Stomach smooth muscle (tissue), 2 donors: ENCODE measurements at regions not wholly inside any gene's neighbourhood (a gene's known extent, or its start where the extent isn't known, plus 50 kb on each side); places are given as distances from the start of the nearest gene placed in this dataset.

Experiments
- H3K27ac ChIP-seq: one replicate; pipeline ENCODE4 v1.7.0; 2013; ENCODE audit warnings: mild to moderate bottlenecking, low read length, inconsistent platforms
- H3K27me3 ChIP-seq, 2 donors: one replicate each; pipeline ENCODE4 v1.7.0; 2013; ENCODE audit warnings: low read length in 2 of 2; ENCODE audit not compliant: insufficient read depth in 2 of 2, control insufficient read depth in 1 of 2
- H3K36me3 ChIP-seq, 2 donors: one replicate each; pipeline ENCODE4 v1.7.0; 2013; ENCODE audit warnings: low read length in 2 of 2; ENCODE audit not compliant: control insufficient read depth in 2 of 2, insufficient read depth in 2 of 2
- H3K4me1 ChIP-seq: one replicate; pipeline ENCODE4 v1.7.0; 2013; ENCODE audit warnings: low read length; ENCODE audit not compliant: control insufficient read depth, insufficient read depth
- H3K4me3 ChIP-seq, 2 donors: one replicate each; pipeline ENCODE4 v1.7.0; 2013; ENCODE audit warnings: low read length in 2 of 2
- H3K9ac ChIP-seq, 2 donors: one replicate each; pipeline ENCODE4 v1.7.0; 2013; ENCODE audit warnings: low read length in 2 of 2, mild to moderate bottlenecking in 1 of 2
- H3K9me3 ChIP-seq, 2 donors: one replicate each; pipeline ENCODE4 v1.7.0; 2013; ENCODE audit warnings: low read length in 2 of 2; ENCODE audit not compliant: control insufficient read depth in 2 of 2
- donor health status: healthy.
- donor health status: Pancreatic carcinoma.

DNA sequence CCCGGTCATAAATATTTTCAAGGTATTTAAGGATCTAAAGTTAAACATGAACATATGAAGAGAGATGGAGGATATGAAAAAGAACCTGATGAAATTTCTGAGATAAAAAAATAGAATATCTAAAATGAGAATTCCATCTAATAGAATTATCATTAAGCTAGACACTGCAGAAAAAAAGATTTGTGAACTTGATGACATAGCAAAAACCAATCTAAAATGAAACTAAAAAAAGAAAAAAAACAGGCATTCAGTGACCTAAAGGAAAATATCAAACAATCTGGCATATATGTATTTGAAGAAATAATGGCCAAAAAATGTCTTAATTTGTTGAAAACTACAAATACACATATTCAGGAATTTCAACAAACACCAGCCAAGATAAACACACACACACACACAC is 81.6 kb upstream of the ZC3H12C start:
- H3K4me1 ChIP-seq = no peaks in the 10 kb centered on the region
- no peak overlapping the region for H3K9ac ChIP-seq
- no peak overlapping the region for H3K27ac ChIP-seq
- no peaks in the 10 kb centered on the region for H3K27me3 ChIP-seq
- H3K4me3 ChIP-seq = no peak overlapping the region
- H3K9me3 ChIP-seq = peaks cover 0 to 5% of the 10 kb centered on the region in 2 donors
- H3K36me3 ChIP-seq = no peaks in the 10 kb centered on the region

DNA sequence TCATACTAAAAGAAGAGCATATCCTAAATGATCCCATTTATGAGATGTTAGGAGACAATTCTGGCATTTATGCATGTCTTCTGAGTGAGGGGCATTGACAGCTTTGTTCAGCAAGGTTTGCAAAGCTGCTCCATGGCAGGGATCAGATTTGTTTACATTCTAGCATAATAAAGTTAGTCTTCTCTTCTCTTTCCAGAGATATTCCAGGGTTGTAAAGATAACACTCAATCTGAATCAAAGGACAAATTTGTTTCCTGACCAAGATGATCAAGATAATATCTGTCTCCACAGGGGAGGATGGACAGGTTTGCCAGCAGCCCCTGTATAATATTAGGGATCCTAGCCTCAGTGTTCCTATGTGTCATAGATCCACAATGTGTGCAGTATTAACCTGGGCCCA is 77.5 kb upstream of the ZC3H12C start:
- peaks cover 0 to 3% of the 10 kb centered on the region in 2 donors for H3K9me3 ChIP-seq
- no peak overlapping the region for H3K9ac ChIP-seq
- H3K4me3 ChIP-seq = no peak overlapping the region
- no peaks in the 10 kb centered on the region for H3K27me3 ChIP-seq
- no peaks in the 10 kb centered on the region for H3K36me3 ChIP-seq
- no peak overlapping the region for H3K27ac ChIP-seq
- H3K4me1 ChIP-seq = no peaks in the 10 kb centered on the region

DNA sequence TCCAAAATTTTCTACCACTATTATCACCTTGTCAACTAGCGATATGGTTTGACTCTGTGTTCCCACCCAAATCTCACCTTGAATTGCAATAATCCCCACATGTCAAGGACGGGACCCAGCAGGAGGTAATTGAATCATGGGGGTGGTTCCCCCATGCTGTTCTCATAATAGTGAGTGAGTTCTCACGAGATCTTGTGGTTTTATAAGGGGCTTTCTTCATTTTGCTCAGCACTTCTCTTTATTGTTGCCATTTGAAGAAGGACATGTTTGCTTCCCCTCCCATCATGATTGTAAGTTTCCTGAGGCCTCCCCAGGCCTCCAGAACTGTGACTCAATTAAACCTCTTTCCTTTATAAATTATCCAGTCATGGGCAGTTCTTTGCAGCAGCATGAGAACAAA is 73.5 kb upstream of the ZC3H12C start:
- no peaks in the 10 kb centered on the region for H3K27me3 ChIP-seq
- H3K9ac ChIP-seq = no peak overlapping the region
- H3K9me3 ChIP-seq = no peaks in the 10 kb centered on the region
- no peak overlapping the region for H3K27ac ChIP-seq
- no peaks in the 10 kb centered on the region for H3K4me1 ChIP-seq
- no peak overlapping the region for H3K4me3 ChIP-seq
- H3K36me3 ChIP-seq = no peaks in the 10 kb centered on the region

DNA sequence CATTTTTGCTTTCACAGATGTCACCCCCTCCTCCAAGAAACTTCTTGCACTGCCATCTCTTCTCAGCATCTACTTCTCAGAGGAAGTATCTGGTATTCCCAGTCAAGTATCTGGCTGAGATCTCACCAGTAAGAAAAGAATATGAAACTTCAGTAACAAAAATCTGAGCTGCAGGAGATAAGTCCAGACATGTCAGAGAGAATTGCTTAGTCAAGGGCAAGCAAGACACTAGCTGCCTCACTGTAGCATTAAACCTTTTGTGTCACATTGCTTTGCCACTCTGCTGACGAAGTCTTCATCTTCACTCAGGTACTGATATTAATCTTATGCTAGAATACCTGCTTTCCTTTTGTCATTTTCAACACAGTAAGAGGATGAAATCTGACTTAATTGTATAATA is 70.6 kb upstream of the ZC3H12C start:
- H3K9me3 ChIP-seq = no peaks in the 10 kb centered on the region
- H3K27me3 ChIP-seq = no peaks in the 10 kb centered on the region
- no peak overlapping the region for H3K27ac ChIP-seq
- no peaks in the 10 kb centered on the region for H3K4me1 ChIP-seq
- no peaks in the 10 kb centered on the region for H3K36me3 ChIP-seq
- no peak overlapping the region for H3K4me3 ChIP-seq
- no peak overlapping the region for H3K9ac ChIP-seq

DNA sequence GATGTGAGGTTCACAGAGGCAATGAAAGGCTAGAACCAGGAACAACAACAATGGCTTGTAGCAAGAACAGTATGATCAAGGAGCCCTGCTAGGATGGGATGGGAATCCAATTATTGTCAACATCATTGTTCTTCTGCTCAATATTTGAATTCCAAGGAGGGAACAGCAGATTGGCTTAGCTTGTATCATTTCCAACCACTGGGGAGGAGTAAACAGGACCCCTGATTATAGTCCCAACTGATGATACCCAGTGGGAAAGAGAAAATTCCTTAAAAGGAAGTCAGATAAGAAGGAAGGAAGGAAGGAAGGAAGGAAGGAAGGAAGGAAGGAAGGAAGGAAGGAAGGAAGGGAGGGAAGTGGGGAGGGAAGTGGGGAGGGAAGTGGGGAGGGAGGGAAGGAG is 69.5 kb upstream of the ZC3H12C start:
- Histone ChIP-seq H3K27me3 (no peaks in the 10 kb centered on the region), H3K4me3 (no peak overlapping the region), H3K4me1 (no peaks in the 10 kb centered on the region), H3K27ac (no peak overlapping the region), H3K36me3 (no peaks in the 10 kb centered on the region), H3K9me3 (no peaks in the 10 kb centered on the region), H3K9ac (no peak overlapping the region)

DNA sequence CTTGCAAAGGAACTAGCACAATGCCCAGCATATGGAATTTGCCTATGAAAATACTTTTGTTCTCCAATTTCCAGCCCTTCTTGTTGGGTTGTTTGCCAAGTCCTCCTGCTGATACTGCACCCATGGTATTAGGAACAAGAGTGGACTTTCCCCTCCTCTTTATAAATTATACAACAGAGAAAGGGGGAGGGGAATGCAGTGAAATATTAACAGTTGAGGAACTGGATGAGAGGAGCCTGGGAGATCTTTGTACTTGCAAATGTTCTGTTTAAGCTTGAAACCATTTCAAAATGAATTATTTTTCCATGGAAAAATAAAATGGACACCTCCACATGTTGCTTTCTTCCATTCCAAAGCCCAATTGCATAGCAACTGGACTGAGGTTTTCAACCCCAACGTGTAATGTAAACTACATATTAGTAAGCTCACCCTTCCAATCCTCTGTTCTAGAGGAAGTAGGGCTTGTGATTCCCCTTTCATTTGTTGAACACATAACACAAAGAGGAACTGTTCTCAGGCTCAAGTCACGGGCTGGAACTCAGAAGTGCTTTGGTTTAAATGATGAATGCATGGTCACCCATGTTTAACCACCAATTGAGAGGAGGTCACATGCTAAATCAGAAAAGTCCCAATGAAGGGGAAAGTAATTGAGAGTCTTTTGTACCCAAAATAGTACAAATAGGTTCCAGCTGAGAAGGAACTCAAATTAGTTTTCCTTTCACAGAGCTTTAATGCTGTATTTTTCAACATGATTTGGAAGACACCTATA is 66.2 kb upstream of the ZC3H12C start:
- Histone ChIP-seq H3K9me3 (no peaks in the 10 kb centered on the region), H3K4me3 (no peak overlapping the region), H3K9ac (no peak overlapping the region), H3K27ac (no peak overlapping the region), H3K36me3 (no peaks in the 10 kb centered on the region), H3K4me1 (no peaks in the 10 kb centered on the region), H3K27me3 (no peaks in the 10 kb centered on the region)

DNA sequence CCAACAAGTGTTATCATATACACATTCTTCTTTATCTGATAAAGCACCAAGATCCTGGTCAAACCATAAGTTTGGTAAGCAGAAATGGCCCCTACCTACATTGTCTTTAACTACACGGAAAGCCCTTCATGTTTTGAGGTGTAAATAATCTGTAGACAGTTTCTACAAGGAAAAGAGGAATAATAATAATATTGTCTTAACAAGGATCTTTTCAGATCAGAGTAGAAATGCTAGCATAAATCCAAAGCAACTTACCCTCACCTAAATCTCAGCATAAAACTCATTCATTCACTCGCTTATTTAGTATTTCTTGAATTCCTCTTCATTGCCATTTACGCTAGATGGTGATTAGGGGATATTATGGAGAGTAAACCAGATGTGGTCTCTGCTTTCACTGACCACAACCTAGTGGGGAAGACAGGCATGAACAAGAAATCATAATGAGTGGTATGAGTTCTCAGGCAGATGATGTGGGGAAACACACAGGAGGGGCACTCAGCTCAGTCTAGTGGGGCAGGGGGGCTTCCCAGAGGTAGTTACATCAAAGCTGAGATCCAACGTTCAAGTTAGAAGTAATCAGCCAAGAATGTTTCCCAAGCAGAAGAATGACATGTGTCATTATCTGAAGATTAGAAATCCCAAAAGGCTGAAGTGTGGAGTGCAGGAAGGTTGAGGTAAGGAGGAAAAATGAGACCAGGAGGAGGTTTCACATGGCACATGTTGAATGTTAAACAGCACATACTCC is 65.4 kb upstream of the ZC3H12C start:
- no peak overlapping the region for H3K27ac ChIP-seq
- H3K9ac ChIP-seq = no peak overlapping the region
- no peaks in the 10 kb centered on the region for H3K9me3 ChIP-seq
- H3K36me3 ChIP-seq = no peaks in the 10 kb centered on the region
- no peaks in the 10 kb centered on the region for H3K27me3 ChIP-seq
- no peak overlapping the region for H3K4me3 ChIP-seq
- no peaks in the 10 kb centered on the region for H3K4me1 ChIP-seq

DNA sequence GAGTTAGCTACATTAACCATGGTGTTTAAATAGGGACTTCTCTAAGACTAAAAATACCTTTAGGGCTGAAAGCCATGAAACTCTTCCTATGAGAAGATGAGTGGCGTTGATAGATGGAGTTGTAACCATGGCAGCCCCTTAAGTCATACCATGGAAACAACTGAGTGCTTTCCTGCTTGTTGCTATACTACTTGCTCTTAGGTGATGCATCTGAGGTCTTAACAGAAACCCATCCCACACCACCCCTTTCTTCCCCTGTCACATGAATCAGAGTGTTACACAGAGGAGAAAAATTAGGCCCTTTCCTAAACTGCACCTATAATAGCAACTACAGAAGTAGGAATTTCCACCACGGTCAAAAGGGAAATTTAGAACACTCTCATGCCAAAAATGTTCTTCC is 64.3 kb upstream of the ZC3H12C start:
- Histone ChIP-seq H3K36me3 (no peaks in the 10 kb centered on the region), H3K4me3 (no peak overlapping the region), H3K9ac (no peak overlapping the region), H3K27me3 (no peaks in the 10 kb centered on the region), H3K9me3 (no peaks in the 10 kb centered on the region), H3K4me1 (no peaks in the 10 kb centered on the region), H3K27ac (no peak overlapping the region)

DNA sequence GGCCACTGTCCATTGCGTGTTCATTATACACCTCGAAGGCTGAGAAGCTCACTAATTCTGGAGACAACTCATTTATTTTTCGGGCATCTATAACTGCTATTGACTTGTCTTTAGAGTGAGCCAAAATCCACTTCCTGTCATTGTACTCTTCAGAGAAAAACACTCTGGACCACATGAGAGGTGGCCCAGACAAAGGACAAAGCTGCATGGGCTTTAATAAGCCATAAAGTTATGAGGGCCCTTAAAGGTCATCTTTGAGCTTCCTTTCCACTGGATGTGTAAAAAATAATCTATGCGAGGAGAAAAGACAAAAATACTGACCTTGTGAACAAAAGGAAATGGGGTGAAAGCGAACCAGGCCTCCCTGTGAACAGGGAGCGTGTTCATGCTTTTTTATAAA is 63.5 kb upstream of the ZC3H12C start:
- Histone ChIP-seq H3K4me3 (no peak overlapping the region), H3K27ac (no peak overlapping the region), H3K9ac (no peak overlapping the region), H3K4me1 (no peaks in the 10 kb centered on the region), H3K27me3 (no peaks in the 10 kb centered on the region), H3K9me3 (no peaks in the 10 kb centered on the region), H3K36me3 (no peaks in the 10 kb centered on the region)

DNA sequence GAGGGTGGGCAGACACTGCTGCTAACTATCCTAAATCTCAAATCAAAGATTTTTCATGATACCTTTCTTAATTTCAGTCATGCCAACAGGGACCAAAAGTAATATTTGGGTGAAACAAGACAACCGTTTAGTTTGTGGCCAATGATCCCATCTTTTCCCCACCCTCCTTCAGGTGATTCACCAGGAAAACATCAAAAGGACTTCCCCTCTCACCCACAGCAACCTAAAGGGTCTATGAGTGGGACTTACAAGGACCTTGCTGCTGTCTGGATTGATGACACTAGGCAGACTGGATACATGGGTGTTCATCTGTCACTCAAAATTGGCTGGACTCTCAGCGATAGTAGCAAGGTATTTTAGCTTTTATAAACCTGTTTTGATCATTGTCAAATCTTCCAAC is 62.0 kb upstream of the ZC3H12C start:
- no peaks in the 10 kb centered on the region for H3K9me3 ChIP-seq
- H3K4me3 ChIP-seq = no peak overlapping the region
- H3K36me3 ChIP-seq = no peaks in the 10 kb centered on the region
- no peaks in the 10 kb centered on the region for H3K4me1 ChIP-seq
- H3K27ac ChIP-seq = no peak overlapping the region
- H3K9ac ChIP-seq = no peak overlapping the region
- no peaks in the 10 kb centered on the region for H3K27me3 ChIP-seq

DNA sequence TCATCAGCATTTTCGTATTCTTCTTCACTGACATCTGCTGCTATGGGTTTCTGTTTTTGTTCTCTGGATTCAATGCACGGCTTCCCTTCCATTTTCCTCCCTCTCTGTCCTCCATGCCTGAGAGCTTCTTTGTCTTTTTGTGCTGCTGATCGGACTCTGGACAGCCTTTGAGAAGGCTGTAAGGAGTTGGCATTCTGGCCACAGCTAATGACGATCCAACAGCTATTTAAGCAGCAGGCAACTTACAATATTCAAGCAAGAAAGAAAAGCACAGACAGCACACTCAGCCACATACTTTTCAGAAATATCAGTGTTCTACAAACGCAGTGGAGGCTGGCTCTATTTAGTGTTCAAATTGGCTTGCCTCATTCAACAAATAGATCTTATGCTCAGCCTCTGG is 60.9 kb upstream of the ZC3H12C start:
- Histone ChIP-seq H3K4me3 (no peak overlapping the region), H3K27ac (no peak overlapping the region)

More for the DNA sequence above, 60.9 kb upstream of the ZC3H12C start:
- H3K27me3 ChIP-seq = no peaks in the 10 kb centered on the region
- no peaks in the 10 kb centered on the region for H3K4me1 ChIP-seq
- H3K36me3 ChIP-seq = no peaks in the 10 kb centered on the region
- H3K9ac ChIP-seq = no peak overlapping the region
- H3K9me3 ChIP-seq = no peaks in the 10 kb centered on the region
